ENCODE measurements at regions not wholly inside any gene's neighbourhood (a gene's known extent, or its start where the extent isn't known, plus 50 kb on each side); places are given as distances from the start of the nearest gene placed in this dataset.

DNA sequence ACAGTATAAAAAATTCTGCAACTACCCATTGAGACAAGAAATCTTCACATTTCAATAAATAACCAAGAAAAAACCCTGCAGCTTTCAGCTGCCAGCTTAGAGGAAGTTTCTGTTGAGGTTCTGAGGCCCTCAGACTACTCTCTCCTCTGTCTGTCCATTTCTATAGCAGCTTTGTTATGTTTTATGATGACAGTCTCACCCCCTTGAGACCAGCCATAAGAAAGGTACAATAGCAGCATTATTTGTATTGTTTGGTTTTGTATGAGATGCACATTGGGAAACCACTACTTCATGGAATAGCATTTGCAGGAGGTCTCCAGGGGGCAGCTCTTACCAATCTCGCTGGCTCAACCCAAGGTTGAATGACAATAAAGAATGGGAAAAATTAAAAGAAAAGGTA lies 334.6 kb upstream of the VRK2 start:
- no peak overlapping the region for H3K4me3 Mint-ChIP-seq (ENCODE audit: unreplicated experiment)
- no peak overlapping the region for H3K27ac Mint-ChIP-seq (ENCODE audit: unreplicated experiment)
- no peak for DNase-seq (ENCODE audit: low spot score)
- H3K4me1 Mint-ChIP-seq (ENCODE audit: low read depth), result peaks cover 40% of the 10 kb centered on the region
- no peaks in the 10 kb centered on the region for H3K27me3 Mint-ChIP-seq (ENCODE audit: low read depth)
- no peak for TF ChIP-seq CTCF (IDR thresholded peaks at IDR 0.05)
- no peaks in the 10 kb centered on the region for H3K9me3 Mint-ChIP-seq (ENCODE audit: low read depth)
- no peaks in the 10 kb centered on the region for H3K36me3 Mint-ChIP-seq (ENCODE audit: low read depth)

DNA sequence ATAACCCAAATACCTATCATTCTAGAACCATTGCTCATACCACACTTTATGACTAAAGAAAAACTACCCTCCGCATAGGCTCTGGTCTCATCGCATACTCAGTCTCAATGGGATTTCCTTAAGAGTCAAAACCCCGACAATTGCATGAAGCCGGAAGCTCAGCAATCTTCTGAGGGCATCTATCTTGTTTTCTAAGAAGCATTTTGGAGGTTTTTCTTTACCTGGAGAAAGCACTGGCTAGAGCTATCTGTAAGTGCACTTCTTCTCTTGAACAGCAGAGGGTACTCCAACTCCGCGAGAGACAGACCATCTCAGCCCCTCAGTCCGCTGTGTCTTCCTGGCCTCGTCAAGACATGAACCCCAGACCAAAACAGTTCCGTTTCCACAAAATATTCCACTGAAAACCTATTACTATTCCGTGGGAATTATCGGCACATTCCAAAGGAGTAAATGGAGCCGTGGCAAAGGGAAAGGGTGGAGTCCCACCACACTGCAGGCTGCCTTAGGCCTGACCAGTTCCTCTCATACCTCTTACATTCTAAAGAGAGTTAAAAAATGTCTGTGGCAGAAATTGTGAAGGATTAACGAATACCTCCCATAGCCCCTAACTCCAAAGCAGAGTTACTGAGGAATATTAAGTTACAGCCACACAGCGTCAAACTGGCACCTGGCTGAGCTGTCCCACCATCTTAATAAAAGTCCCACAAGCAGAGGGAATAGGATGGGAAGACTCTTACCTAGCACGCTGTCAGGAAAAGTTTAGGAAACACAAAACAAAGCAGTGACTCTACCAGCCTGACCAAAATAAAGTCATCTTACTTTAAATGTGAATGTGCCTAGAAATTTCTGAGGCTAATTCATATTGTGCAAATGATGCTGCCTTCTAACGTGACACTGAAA lies 325.6 kb upstream of the VRK2 start:
- peak overlapping the region; percentile 83 for H3K27ac Mint-ChIP-seq (ENCODE audit: unreplicated experiment)
- no peaks in the 10 kb centered on the region for H3K36me3 Mint-ChIP-seq (ENCODE audit: low read depth)
- no peaks in the 10 kb centered on the region for H3K9me3 Mint-ChIP-seq (ENCODE audit: low read depth)
- no peak for DNase-seq (ENCODE audit: low spot score)
- H3K27me3 Mint-ChIP-seq (ENCODE audit: low read depth), result no peaks in the 10 kb centered on the region
- peak; percentile 95 for TF ChIP-seq CTCF (IDR thresholded peaks at IDR 0.05)
- H3K4me1 Mint-ChIP-seq (ENCODE audit: low read depth), result peaks cover 20% of the 10 kb centered on the region
- H3K4me3 Mint-ChIP-seq (ENCODE audit: unreplicated experiment), result peak overlapping the region; percentile 65

- Mint-ChIP-seq H3K9me3 (ENCODE audit: low read depth) (no peaks in the 10 kb centered on the region), H3K36me3 (ENCODE audit: low read depth) (no peaks in the 10 kb centered on the region), H3K4me1 (ENCODE audit: low read depth) (peaks cover 15% of the 10 kb centered on the region), H3K27ac (ENCODE audit: unreplicated experiment) (no peak overlapping the region), H3K27me3 (ENCODE audit: low read depth) (no peaks in the 10 kb centered on the region), H3K4me3 (ENCODE audit: unreplicated experiment) (no peak overlapping the region)
- no peak for TF ChIP-seq CTCF (IDR thresholded peaks at IDR 0.05)
- DNase-seq (ENCODE audit: low spot score), result no peak
Observed at GRCh38 chr2:57725337-57725947, 321.2 kb upstream of the VRK2 start.

- DNase-seq (ENCODE audit: low spot score), result no peak
- Mint-ChIP-seq H3K4me1 (ENCODE audit: low read depth) (peaks cover 6% of the 10 kb centered on the region), H3K9me3 (ENCODE audit: low read depth) (no peaks in the 10 kb centered on the region), H3K4me3 (ENCODE audit: unreplicated experiment) (no peak overlapping the region), H3K36me3 (ENCODE audit: low read depth) (no peaks in the 10 kb centered on the region), H3K27ac (ENCODE audit: unreplicated experiment) (no peak overlapping the region), H3K27me3 (ENCODE audit: low read depth) (no peaks in the 10 kb centered on the region)
- no peak for TF ChIP-seq CTCF (IDR thresholded peaks at IDR 0.05)
Observed at GRCh38 chr2:57726294-57726693, 320.3 kb upstream of the VRK2 start.

GRCh38 chr2:57728691-57729090 lies 317.9 kb upstream of the VRK2 start:
- Mint-ChIP-seq H3K9me3 (ENCODE audit: low read depth) (no peaks in the 10 kb centered on the region), H3K4me3 (ENCODE audit: unreplicated experiment) (no peak overlapping the region), H3K36me3 (ENCODE audit: low read depth) (no peaks in the 10 kb centered on the region), H3K4me1 (ENCODE audit: low read depth) (no peaks in the 10 kb centered on the region), H3K27me3 (ENCODE audit: low read depth) (peaks cover 2% of the 10 kb centered on the region), H3K27ac (ENCODE audit: unreplicated experiment) (no peak overlapping the region)
- DNase-seq (ENCODE audit: low spot score), result no peak
- no peak for TF ChIP-seq CTCF (IDR thresholded peaks at IDR 0.05)
